HG03280 (cell line): ENCODE measurements at regions not wholly inside any gene's neighbourhood (a gene's known extent, or its start where the extent isn't known, plus 50 kb on each side); places are given as distances from the start of the nearest gene placed in this dataset.

ENCODE experiments used
- ATAC-seq: cut with Tn5 transposase; IDR thresholded peaks from one replicate; pipeline ENCODE4 v1.9.1; 2021; ENCODE audit warnings: mild to moderate bottlenecking, moderate library complexity; ENCODE audit not compliant: unreplicated experiment

- ATAC-seq: no peak
These were observed 652.6 kb upstream of the WWC1 start for GRCh38 chr5:167638816-167639215.

- no peak for ATAC-seq
These were observed 652.2 kb upstream of the WWC1 start for GRCh38 chr5:167639273-167639672.

- ATAC-seq: no peak
These were observed 651.7 kb upstream of the WWC1 start for GRCh38 chr5:167639766-167640165.

GRCh38 chr5:167642181-167642580, 649.3 kb upstream of the WWC1 start:
- no peak for ATAC-seq

- no peak for ATAC-seq
These were observed 648.5 kb upstream of the WWC1 start for GRCh38 chr5:167642779-167643517.

- ATAC-seq: no peak
These were observed 647.7 kb upstream of the WWC1 start for GRCh38 chr5:167643631-167644280.

GRCh38 chr5:167644619-167645018, 646.8 kb upstream of the WWC1 start:
- ATAC-seq: no peak

- no peak for ATAC-seq
These were observed 642.0 kb upstream of the WWC1 start for GRCh38 chr5:167649471-167649870.

- no peak for ATAC-seq
These were observed 638.8 kb upstream of the WWC1 start for GRCh38 chr5:167652690-167653089.

- ATAC-seq: no peak
These were observed 637.8 kb upstream of the WWC1 start for GRCh38 chr5:167653645-167654106.

- no peak for ATAC-seq
These were observed 634.4 kb upstream of the WWC1 start for GRCh38 chr5:167657016-167657415.

GRCh38 chr5:167658889-167659288, 632.6 kb upstream of the WWC1 start:
- no peak for ATAC-seq

- no peak for ATAC-seq
These were observed 629.8 kb upstream of the WWC1 start for GRCh38 chr5:167661605-167662004.

GRCh38 chr5:167664222-167664804, 627.1 kb upstream of the WWC1 start:
- ATAC-seq: no peak

GRCh38 chr5:167665841-167666375, 625.5 kb upstream of the WWC1 start:
- no peak for ATAC-seq

GRCh38 chr5:167671176-167671575, 620.3 kb upstream of the WWC1 start:
- ATAC-seq: no peak

GRCh38 chr5:167673942-167674341, 617.5 kb upstream of the WWC1 start:
- ATAC-seq: no peak

- no peak for ATAC-seq
These were observed 613.0 kb upstream of the WWC1 start for GRCh38 chr5:167678481-167678880.

- ATAC-seq: no peak
These were observed 607.2 kb upstream of the WWC1 start for GRCh38 chr5:167684251-167684650.

GRCh38 chr5:167688341-167689130, 602.9 kb upstream of the WWC1 start:
- ATAC-seq: no peak
